ENCODE measurements at regions not wholly inside any gene's neighbourhood (a gene's known extent, or its start where the extent isn't known, plus 50 kb on each side); places are given as distances from the start of the nearest gene placed in this dataset.
A peak's percentile ranks its signal among the peaks of the same experiment; 100 is the strongest.

DNA sequence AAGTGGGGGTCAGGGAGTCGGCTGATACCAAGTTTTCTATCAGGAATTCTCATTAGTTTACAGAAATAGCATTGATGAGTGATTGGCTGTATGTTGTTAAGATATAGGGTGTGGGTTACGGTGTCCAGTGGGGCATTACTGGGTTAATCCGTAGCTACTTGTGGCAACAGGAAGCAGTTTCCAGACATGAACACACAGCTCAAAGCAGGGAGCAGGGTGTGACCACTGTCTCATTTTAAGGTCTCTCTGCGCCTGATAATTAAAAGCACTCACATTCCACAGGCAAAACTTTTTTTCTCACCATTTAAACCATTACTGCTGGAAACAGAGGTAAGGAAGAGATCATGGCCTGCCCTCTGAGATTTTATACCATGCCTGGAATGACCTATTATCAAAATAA is 114.9 kb downstream of the SIK1 start:
- intact Hi-C loops (cut with micrococcal nuclease; ENCODE audit: unreplicated experiment), result loop anchor here (1.0 kb wide), 1 partner anchor 22 kb away; no protein-coding TSS in a partner anchor
- H2AFZ ChIP-seq (ENCODE audit: low read length), result peak overlapping the region; percentile 48; the same call in 1 of the 2 replicates
- no peaks in the 10 kb centered on the region for H3K9me2 ChIP-seq (ENCODE audit: insufficient read depth, low read length)
- H4K20me1 ChIP-seq (ENCODE audit: insufficient read depth, low read length), result no peaks in the 10 kb centered on the region
- POLR2A ChIA-PET, result interaction anchor here (1.4 kb wide), 1 partner anchor 12 kb away, joined by 3 read pairs; no protein-coding TSS in a partner anchor
- no peaks in the 10 kb centered on the region for H3K9me3 ChIP-seq (ENCODE audit: low read length)
- peaks cover 50% of the 10 kb centered on the region for H3K4me1 ChIP-seq (ENCODE audit: insufficient read depth, low read length, poor library complexity, severe bottlenecking)
- H3K27ac ChIP-seq (ENCODE audit: low read depth, low read length, poor library complexity, severe bottlenecking), result peak overlapping the region; percentile 54
- no peak for TF ChIP-seq EZH2phosphoT487 (IDR thresholded peaks at IDR 0.05; ENCODE audit: borderline replicate concordance, low read depth, low read length)
- TF ChIP-seq, protein P1, sequence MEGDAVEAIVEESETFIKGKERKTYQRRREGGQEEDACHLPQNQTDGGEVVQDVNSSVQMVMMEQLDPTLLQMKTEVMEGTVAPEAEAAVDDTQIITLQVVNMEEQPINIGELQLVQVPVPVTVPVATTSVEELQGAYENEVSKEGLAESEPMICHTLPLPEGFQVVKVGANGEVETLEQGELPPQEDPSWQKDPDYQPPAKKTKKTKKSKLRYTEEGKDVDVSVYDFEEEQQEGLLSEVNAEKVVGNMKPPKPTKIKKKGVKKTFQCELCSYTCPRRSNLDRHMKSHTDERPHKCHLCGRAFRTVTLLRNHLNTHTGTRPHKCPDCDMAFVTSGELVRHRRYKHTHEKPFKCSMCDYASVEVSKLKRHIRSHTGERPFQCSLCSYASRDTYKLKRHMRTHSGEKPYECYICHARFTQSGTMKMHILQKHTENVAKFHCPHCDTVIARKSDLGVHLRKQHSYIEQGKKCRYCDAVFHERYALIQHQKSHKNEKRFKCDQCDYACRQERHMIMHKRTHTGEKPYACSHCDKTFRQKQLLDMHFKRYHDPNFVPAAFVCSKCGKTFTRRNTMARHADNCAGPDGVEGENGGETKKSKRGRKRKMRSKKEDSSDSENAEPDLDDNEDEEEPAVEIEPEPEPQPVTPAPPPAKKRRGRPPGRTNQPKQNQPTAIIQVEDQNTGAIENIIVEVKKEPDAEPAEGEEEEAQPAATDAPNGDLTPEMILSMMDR (conservative IDR thresholded peaks at IDR 0.05; ENCODE audit: low read length), result no peak
- no TSS peak for BruUV-seq (replicated peaks)
- no peaks in the 10 kb centered on the region for H3K36me3 ChIP-seq (ENCODE audit: insufficient read depth, low read length)
- H3K79me2 ChIP-seq (ENCODE audit: insufficient read depth, low read depth, low read length), result no peaks in the 10 kb centered on the region
- H3K4me3 ChIP-seq (ENCODE audit: low read depth, low read length, poor library complexity, severe bottlenecking), result peak overlapping the region; percentile 24
- DNase-seq (ENCODE audit: low spot score), result peak; percentile 36
- H3K4me2 ChIP-seq (ENCODE audit: low read length), result peak overlapping the region; percentile 79
- CTCF ChIA-PET (ENCODE audit: unreplicated experiment), result no interaction called here

GRCh38 chr21:43311301-43311817 is 115.6 kb downstream of the SIK1 start:
- Histone ChIP-seq H3K4me3 (ENCODE audit: low read depth, low read length, poor library complexity, severe bottlenecking) (peak overlapping the region; percentile 3), H3K4me2 (ENCODE audit: low read length) (peak overlapping the region; percentile 79), H4K20me1 (ENCODE audit: insufficient read depth, low read length) (no peaks in the 10 kb centered on the region), H3K4me1 (ENCODE audit: insufficient read depth, low read length, poor library complexity, severe bottlenecking) (peaks cover 52% of the 10 kb centered on the region), H3K27ac (ENCODE audit: low read depth, low read length, poor library complexity, severe bottlenecking) (peak overlapping the region; percentile 54), H3K36me3 (ENCODE audit: insufficient read depth, low read length) (no peaks in the 10 kb centered on the region), H2AFZ (ENCODE audit: low read length) (peak overlapping the region; percentile 48; the same call in 1 of the 2 replicates), H3K9me3 (ENCODE audit: low read length) (no peaks in the 10 kb centered on the region), H3K9me2 (ENCODE audit: insufficient read depth, low read length) (no peaks in the 10 kb centered on the region), H3K79me2 (ENCODE audit: insufficient read depth, low read depth, low read length) (no peaks in the 10 kb centered on the region)
- no TSS peak for BruUV-seq (replicated peaks)
- ChIA-PET CTCF (ENCODE audit: unreplicated experiment) (no interaction called here), POLR2A (interaction anchor here (0.5 to 1.4 kb wide), 3 partner anchors 12 to 41 kb away, joined by 3 read pairs; no protein-coding TSS in a partner anchor)
- intact Hi-C loops (cut with micrococcal nuclease; ENCODE audit: unreplicated experiment), result no loop called here
- TF ChIP-seq EZH2phosphoT487 (IDR thresholded peaks at IDR 0.05; ENCODE audit: borderline replicate concordance, low read depth, low read length), result no peak
- TF ChIP-seq, protein P1 (conservative IDR thresholded peaks at IDR 0.05; ENCODE audit: low read length), result no peak
- peak; percentile 60 for DNase-seq (ENCODE audit: low spot score)

GRCh38 chr21:43308815-43309283 is 118.1 kb downstream of the SIK1 start:
- Histone ChIP-seq H3K4me3 (ENCODE audit: low read depth, low read length, poor library complexity, severe bottlenecking) (no peak overlapping the region), H4K20me1 (ENCODE audit: insufficient read depth, low read length) (no peaks in the 10 kb centered on the region), H3K79me2 (ENCODE audit: insufficient read depth, low read depth, low read length) (no peaks in the 10 kb centered on the region), H3K27ac (ENCODE audit: low read depth, low read length, poor library complexity, severe bottlenecking) (no peak overlapping the region), H3K9me3 (ENCODE audit: low read length) (no peaks in the 10 kb centered on the region), H2AFZ (ENCODE audit: low read length) (no peak overlapping the region), H3K36me3 (ENCODE audit: insufficient read depth, low read length) (no peaks in the 10 kb centered on the region), H3K4me1 (ENCODE audit: insufficient read depth, low read length, poor library complexity, severe bottlenecking) (peaks cover 50% of the 10 kb centered on the region), H3K9me2 (ENCODE audit: insufficient read depth, low read length) (no peaks in the 10 kb centered on the region), H3K4me2 (ENCODE audit: low read length) (no peak overlapping the region)
- TF ChIP-seq, protein P1 (conservative IDR thresholded peaks at IDR 0.05; ENCODE audit: low read length), result no peak
- TF ChIP-seq EZH2phosphoT487 (IDR thresholded peaks at IDR 0.05; ENCODE audit: borderline replicate concordance, low read depth, low read length), result no peak
- POLR2A ChIA-PET, result no interaction called here
- CTCF ChIA-PET (ENCODE audit: unreplicated experiment), result no interaction called here
- intact Hi-C loops (cut with micrococcal nuclease; ENCODE audit: unreplicated experiment), result no loop called here
- no TSS peak for BruUV-seq (replicated peaks)
- DNase-seq (ENCODE audit: low spot score), result no peak
